Lower leg skin (tissue), 3 donors: ENCODE measurements at regions not wholly inside any gene's neighbourhood (a gene's known extent, or its start where the extent isn't known, plus 50 kb on each side); places are given as distances from the start of the nearest gene placed in this dataset.

ENCODE experiments used
- POLR2A ChIP-seq, 2 donors: fragments of 450-650 bp; IDR thresholded peaks; one replicate each; pipeline ENCODE4 v1.6.1; 2016 to 2017; ENCODE audit warnings: antibody characterized with exemption in 2 of 2, mild to moderate bottlenecking in 1 of 2, moderate library complexity in 1 of 2
- TF ChIP-seq, protein P1 (sequence below), 3 donors: fragments of 450-650 bp; IDR thresholded peaks; one replicate each; pipeline ENCODE4 v1.5.1; 2016; ENCODE audit warnings: antibody characterized with exemption in 3 of 3, mild to moderate bottlenecking in 3 of 3, moderate library complexity in 2 of 3

- TF ChIP-seq, protein P1, sequence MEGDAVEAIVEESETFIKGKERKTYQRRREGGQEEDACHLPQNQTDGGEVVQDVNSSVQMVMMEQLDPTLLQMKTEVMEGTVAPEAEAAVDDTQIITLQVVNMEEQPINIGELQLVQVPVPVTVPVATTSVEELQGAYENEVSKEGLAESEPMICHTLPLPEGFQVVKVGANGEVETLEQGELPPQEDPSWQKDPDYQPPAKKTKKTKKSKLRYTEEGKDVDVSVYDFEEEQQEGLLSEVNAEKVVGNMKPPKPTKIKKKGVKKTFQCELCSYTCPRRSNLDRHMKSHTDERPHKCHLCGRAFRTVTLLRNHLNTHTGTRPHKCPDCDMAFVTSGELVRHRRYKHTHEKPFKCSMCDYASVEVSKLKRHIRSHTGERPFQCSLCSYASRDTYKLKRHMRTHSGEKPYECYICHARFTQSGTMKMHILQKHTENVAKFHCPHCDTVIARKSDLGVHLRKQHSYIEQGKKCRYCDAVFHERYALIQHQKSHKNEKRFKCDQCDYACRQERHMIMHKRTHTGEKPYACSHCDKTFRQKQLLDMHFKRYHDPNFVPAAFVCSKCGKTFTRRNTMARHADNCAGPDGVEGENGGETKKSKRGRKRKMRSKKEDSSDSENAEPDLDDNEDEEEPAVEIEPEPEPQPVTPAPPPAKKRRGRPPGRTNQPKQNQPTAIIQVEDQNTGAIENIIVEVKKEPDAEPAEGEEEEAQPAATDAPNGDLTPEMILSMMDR (IDR thresholded peaks at IDR 0.05), result no peak
- no peak for TF ChIP-seq POLR2A (IDR thresholded peaks at IDR 0.05)
Observed at GRCh38 chr2:162992828-162993227, 154.3 kb upstream of the KCNH7 start.
